ENCODE measurements at regions not wholly inside any gene's neighbourhood (a gene's known extent, or its start where the extent isn't known, plus 50 kb on each side); places are given as distances from the start of the nearest gene placed in this dataset.

GRCh38 chr6:1063671-1064355, 248.1 kb upstream of the FOXQ1 start:
- Histone ChIP-seq H3K36me3 (no peaks in the 10 kb centered on the region), H3K4me3 (no peak overlapping the region), H3K27ac (no peak overlapping the region), H3K9me3 (no peaks in the 10 kb centered on the region), H3K27me3 (no peaks in the 10 kb centered on the region), H3K4me1 (no peaks in the 10 kb centered on the region)
- intact Hi-C loops (cut with DNase I; ENCODE audit: low total_unique reads) = no loop called here
- DNase-seq (ENCODE audit: low spot score in 2 of 2) = no peak
- no peak for TF ChIP-seq POLR2A (IDR thresholded peaks at IDR 0.05)
- TF ChIP-seq CTCF (IDR thresholded peaks at IDR 0.05) = no peak
- no peak for TF ChIP-seq POLR2AphosphoS5 (IDR thresholded peaks at IDR 0.05)

GRCh38 chr6:1062786-1063545, 248.9 kb upstream of the FOXQ1 start:
- intact Hi-C loops (cut with DNase I; ENCODE audit: low total_unique reads) = no loop called here
- TF ChIP-seq CTCF (IDR thresholded peaks at IDR 0.05) = no peak
- no peak for TF ChIP-seq POLR2AphosphoS5 (IDR thresholded peaks at IDR 0.05)
- no peak for TF ChIP-seq POLR2A (IDR thresholded peaks at IDR 0.05)
- Histone ChIP-seq H3K36me3 (no peaks in the 10 kb centered on the region), H3K4me1 (no peaks in the 10 kb centered on the region), H3K4me3 (no peak overlapping the region), H3K9me3 (no peaks in the 10 kb centered on the region), H3K27me3 (no peaks in the 10 kb centered on the region), H3K27ac (no peak overlapping the region)
- DNase-seq (ENCODE audit: low spot score in 2 of 2) = no peak

- Histone ChIP-seq H3K27ac (no peak overlapping the region), H3K27me3 (peaks cover 0 to 1% of the 10 kb centered on the region in 2 donors), H3K4me3 (no peak overlapping the region), H3K9me3 (no peaks in the 10 kb centered on the region), H3K36me3 (no peaks in the 10 kb centered on the region), H3K4me1 (no peaks in the 10 kb centered on the region)
- intact Hi-C loops (cut with DNase I; ENCODE audit: low total_unique reads) = loop anchor here (5.0 kb wide), 1 partner anchor 822 kb away; no protein-coding TSS in a partner anchor
- TF ChIP-seq POLR2AphosphoS5 (IDR thresholded peaks at IDR 0.05) = no peak
- TF ChIP-seq POLR2A (IDR thresholded peaks at IDR 0.05) = no peak
- no peak for TF ChIP-seq CTCF (IDR thresholded peaks at IDR 0.05)
- no peak for DNase-seq (ENCODE audit: low spot score in 2 of 2)
These were observed 252.3 kb upstream of the FOXQ1 start for GRCh38 chr6:1059596-1059995.

- Histone ChIP-seq H3K9me3 (no peaks in the 10 kb centered on the region), H3K27me3 (peaks cover 0 to 12% of the 10 kb centered on the region in 2 donors), H3K4me1 (no peaks in the 10 kb centered on the region), H3K4me3 (no peak overlapping the region), H3K27ac (no peak overlapping the region), H3K36me3 (no peaks in the 10 kb centered on the region)
- intact Hi-C loops (cut with DNase I; ENCODE audit: low total_unique reads) = loop anchor here (5.0 kb wide), 1 partner anchor 820 kb away; no protein-coding TSS in a partner anchor
- TF ChIP-seq POLR2AphosphoS5 (IDR thresholded peaks at IDR 0.05) (no peak), POLR2A (IDR thresholded peaks at IDR 0.05) (no peak), CTCF (IDR thresholded peaks at IDR 0.05) (no peak)
- no peak for DNase-seq (ENCODE audit: low spot score in 2 of 2)
These were observed 254.3 kb upstream of the FOXQ1 start for GRCh38 chr6:1057490-1058135.

Data from breast epithelium (tissue), 4 donors.